ENCODE measurements at regions not wholly inside any gene's neighbourhood (a gene's known extent, or its start where the extent isn't known, plus 50 kb on each side); places are given as distances from the start of the nearest gene placed in this dataset.

- 82% methylated on average over 1 of the region's 2 CpGs for WGBS (ENCODE audit: insufficient coverage)
Observed at GRCh38 chr2:167480986-167481309, 592.7 kb downstream of the XIRP2 start.

GRCh38 chr2:167480232-167480985 is 592.1 kb downstream of the XIRP2 start:
- 88% methylated on average over 6 of the region's 6 CpGs for WGBS (ENCODE audit: insufficient coverage)
- DNase-seq (no peak), ATAC-seq (no peak)
- no peaks in the 10 kb centered on the region for H3K36me3 Mint-ChIP-seq
- no peaks in the 10 kb centered on the region for H3K27me3 Mint-ChIP-seq (ENCODE audit: low read depth in 2 of 2)
- no peaks in the 10 kb centered on the region for H3K27me3 ChIP-seq (ENCODE audit: control insufficient read depth, insufficient read depth, low read length)
- H3K27ac Mint-ChIP-seq = no peak overlapping the region
- no peaks in the 10 kb centered on the region for H3K36me3 ChIP-seq (ENCODE audit: control insufficient read depth, insufficient read depth, low read length)
- no peak overlapping the region for H3K27ac ChIP-seq (ENCODE audit: low read length)
- H3K4me1 ChIP-seq (ENCODE audit: control insufficient read depth, insufficient read depth, low read length) = no peaks in the 10 kb centered on the region
- intact Hi-C loops (cut with micrococcal nuclease) = no loop called here
- H3K9me3 ChIP-seq (ENCODE audit: control insufficient read depth, insufficient read depth, low read length) = no peaks in the 10 kb centered on the region
- H3K4me3 Mint-ChIP-seq = no peak overlapping the region
- TF ChIP-seq, protein P1, sequence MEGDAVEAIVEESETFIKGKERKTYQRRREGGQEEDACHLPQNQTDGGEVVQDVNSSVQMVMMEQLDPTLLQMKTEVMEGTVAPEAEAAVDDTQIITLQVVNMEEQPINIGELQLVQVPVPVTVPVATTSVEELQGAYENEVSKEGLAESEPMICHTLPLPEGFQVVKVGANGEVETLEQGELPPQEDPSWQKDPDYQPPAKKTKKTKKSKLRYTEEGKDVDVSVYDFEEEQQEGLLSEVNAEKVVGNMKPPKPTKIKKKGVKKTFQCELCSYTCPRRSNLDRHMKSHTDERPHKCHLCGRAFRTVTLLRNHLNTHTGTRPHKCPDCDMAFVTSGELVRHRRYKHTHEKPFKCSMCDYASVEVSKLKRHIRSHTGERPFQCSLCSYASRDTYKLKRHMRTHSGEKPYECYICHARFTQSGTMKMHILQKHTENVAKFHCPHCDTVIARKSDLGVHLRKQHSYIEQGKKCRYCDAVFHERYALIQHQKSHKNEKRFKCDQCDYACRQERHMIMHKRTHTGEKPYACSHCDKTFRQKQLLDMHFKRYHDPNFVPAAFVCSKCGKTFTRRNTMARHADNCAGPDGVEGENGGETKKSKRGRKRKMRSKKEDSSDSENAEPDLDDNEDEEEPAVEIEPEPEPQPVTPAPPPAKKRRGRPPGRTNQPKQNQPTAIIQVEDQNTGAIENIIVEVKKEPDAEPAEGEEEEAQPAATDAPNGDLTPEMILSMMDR (IDR thresholded peaks at IDR 0.05) = no peak
- no peak overlapping the region for H3K4me3 ChIP-seq (ENCODE audit: low read length)
- no peaks in the 10 kb centered on the region for H3K4me1 Mint-ChIP-seq
- H3K9me3 Mint-ChIP-seq = peaks cover 0 to 2% of the 10 kb centered on the region in 2 donors

More at GRCh38 chr2:167480986-167481309, 592.7 kb downstream of the XIRP2 start:
- Histone ChIP-seq H3K36me3 (ENCODE audit: control insufficient read depth, insufficient read depth, low read length) (no peaks in the 10 kb centered on the region), H3K27me3 (ENCODE audit: control insufficient read depth, insufficient read depth, low read length) (no peaks in the 10 kb centered on the region), H3K27ac (ENCODE audit: low read length) (no peak overlapping the region), H3K4me3 (ENCODE audit: low read length) (no peak overlapping the region), H3K9me3 (ENCODE audit: control insufficient read depth, insufficient read depth, low read length) (no peaks in the 10 kb centered on the region), H3K4me1 (ENCODE audit: control insufficient read depth, insufficient read depth, low read length) (no peaks in the 10 kb centered on the region)
- no peak for DNase-seq
- no peak for ATAC-seq
- no peaks in the 10 kb centered on the region for H3K36me3 Mint-ChIP-seq
- H3K27ac Mint-ChIP-seq = no peak overlapping the region
- H3K27me3 Mint-ChIP-seq (ENCODE audit: low read depth in 2 of 2) = no peaks in the 10 kb centered on the region
- H3K4me1 Mint-ChIP-seq = no peaks in the 10 kb centered on the region
- H3K9me3 Mint-ChIP-seq = peaks cover 0 to 2% of the 10 kb centered on the region in 2 donors
- intact Hi-C loops (cut with micrococcal nuclease) = no loop called here
- no peak overlapping the region for H3K4me3 Mint-ChIP-seq
- TF ChIP-seq, protein P1 (IDR thresholded peaks at IDR 0.05) = no peak

DNA sequence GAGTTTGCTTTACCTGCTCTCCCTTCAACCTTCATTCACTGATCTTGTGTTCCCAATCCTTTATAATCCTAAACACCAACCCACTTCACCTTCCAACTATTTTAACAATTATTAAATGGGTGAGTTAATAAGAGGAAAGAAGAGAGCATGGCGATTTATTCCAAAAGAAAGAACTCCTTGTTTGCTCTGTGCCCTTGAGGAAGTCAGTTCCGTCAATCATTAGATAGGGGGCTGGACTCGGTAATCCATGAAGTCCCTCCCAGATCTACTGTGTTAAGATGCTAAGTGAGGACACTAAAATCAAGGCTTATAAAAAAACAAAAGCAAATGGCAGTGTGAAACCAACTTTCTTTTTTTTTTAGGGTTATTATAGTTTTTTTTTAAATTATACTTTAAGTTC is 589.9 kb downstream of the XIRP2 start:
- TF ChIP-seq, protein P1 (IDR thresholded peaks at IDR 0.05) = no peak
- no peaks in the 10 kb centered on the region for H3K27me3 ChIP-seq (ENCODE audit: control insufficient read depth, insufficient read depth, low read length)
- H3K4me3 ChIP-seq (ENCODE audit: low read length) = no peak overlapping the region
- H3K36me3 Mint-ChIP-seq = no peaks in the 10 kb centered on the region
- no peak overlapping the region for H3K27ac ChIP-seq (ENCODE audit: low read length)
- no peaks in the 10 kb centered on the region for H3K4me1 ChIP-seq (ENCODE audit: control insufficient read depth, insufficient read depth, low read length)
- H3K9me3 ChIP-seq (ENCODE audit: control insufficient read depth, insufficient read depth, low read length) = no peaks in the 10 kb centered on the region
- no peaks in the 10 kb centered on the region for H3K27me3 Mint-ChIP-seq (ENCODE audit: low read depth in 2 of 2)
- H3K36me3 ChIP-seq (ENCODE audit: control insufficient read depth, insufficient read depth, low read length) = no peaks in the 10 kb centered on the region
- intact Hi-C loops (cut with micrococcal nuclease) = no loop called here
- ATAC-seq (no peak), DNase-seq (no peak)
- no peaks in the 10 kb centered on the region for H3K9me3 Mint-ChIP-seq
- H3K4me1 Mint-ChIP-seq = no peaks in the 10 kb centered on the region
- WGBS (ENCODE audit: insufficient coverage) = 98% methylated on average over 3 of the region's 3 CpGs
- no peak overlapping the region for H3K4me3 Mint-ChIP-seq
- H3K27ac Mint-ChIP-seq = no peak overlapping the region

GRCh38 chr2:167475791-167476190 is 587.5 kb downstream of the XIRP2 start:
- no peak overlapping the region for H3K4me3 ChIP-seq (ENCODE audit: low read length)
- H3K36me3 ChIP-seq (ENCODE audit: control insufficient read depth, insufficient read depth, low read length) = no peaks in the 10 kb centered on the region
- Mint-ChIP-seq H3K9me3 (peaks cover 3 to 4% of the 10 kb centered on the region in 2 donors), H3K4me3 (no peak overlapping the region), H3K27me3 (ENCODE audit: low read depth in 2 of 2) (no peaks in the 10 kb centered on the region), H3K27ac (no peak overlapping the region), H3K4me1 (no peaks in the 10 kb centered on the region), H3K36me3 (no peaks in the 10 kb centered on the region)
- no peaks in the 10 kb centered on the region for H3K9me3 ChIP-seq (ENCODE audit: control insufficient read depth, insufficient read depth, low read length)
- intact Hi-C loops (cut with micrococcal nuclease) = no loop called here
- no peak overlapping the region for H3K27ac ChIP-seq (ENCODE audit: low read length)
- DNase-seq = no peak
- TF ChIP-seq, protein P1 (IDR thresholded peaks at IDR 0.05) = no peak
- H3K4me1 ChIP-seq (ENCODE audit: control insufficient read depth, insufficient read depth, low read length) = no peaks in the 10 kb centered on the region
- ATAC-seq = no peak
- WGBS (ENCODE audit: insufficient coverage) = 71% methylated on average over 2 of the region's 2 CpGs
- H3K27me3 ChIP-seq (ENCODE audit: control insufficient read depth, insufficient read depth, low read length) = no peaks in the 10 kb centered on the region
